HG02938 (cell line): ENCODE measurements at regions not wholly inside any gene's neighbourhood (a gene's known extent, or its start where the extent isn't known, plus 50 kb on each side); places are given as distances from the start of the nearest gene placed in this dataset.
"Not testable (repeated sequence)": the region's sequence is repeated elsewhere in the genome, so short reads cannot be mapped to it uniquely, and the experiment has no call there.

Experiments
- ATAC-seq: cut with Tn5 transposase; IDR thresholded peaks from one replicate; pipeline ENCODE4 v1.9.1; 2021; ENCODE audit warnings: mild to moderate bottlenecking, moderate library complexity; ENCODE audit not compliant: unreplicated experiment

DNA sequence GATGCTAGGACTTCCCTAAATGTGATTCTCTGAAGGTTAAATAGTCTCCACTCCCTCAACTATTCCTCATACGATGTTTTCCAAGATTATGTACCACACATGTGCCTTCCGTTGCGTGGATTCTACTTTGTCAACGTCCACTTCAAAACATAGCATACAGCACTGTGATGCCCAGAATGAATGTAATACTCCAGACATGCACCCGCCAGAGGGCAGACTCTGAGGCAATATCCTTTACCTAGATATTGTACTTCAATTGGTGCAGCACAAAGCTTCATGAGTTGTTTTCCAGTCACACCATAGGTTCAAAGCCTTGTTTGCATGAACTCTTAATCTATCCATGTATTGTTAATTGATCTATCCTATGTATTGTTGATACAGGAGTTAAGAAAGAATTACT, 201.0 kb upstream of the NABP1 start:
- no peak for ATAC-seq

DNA sequence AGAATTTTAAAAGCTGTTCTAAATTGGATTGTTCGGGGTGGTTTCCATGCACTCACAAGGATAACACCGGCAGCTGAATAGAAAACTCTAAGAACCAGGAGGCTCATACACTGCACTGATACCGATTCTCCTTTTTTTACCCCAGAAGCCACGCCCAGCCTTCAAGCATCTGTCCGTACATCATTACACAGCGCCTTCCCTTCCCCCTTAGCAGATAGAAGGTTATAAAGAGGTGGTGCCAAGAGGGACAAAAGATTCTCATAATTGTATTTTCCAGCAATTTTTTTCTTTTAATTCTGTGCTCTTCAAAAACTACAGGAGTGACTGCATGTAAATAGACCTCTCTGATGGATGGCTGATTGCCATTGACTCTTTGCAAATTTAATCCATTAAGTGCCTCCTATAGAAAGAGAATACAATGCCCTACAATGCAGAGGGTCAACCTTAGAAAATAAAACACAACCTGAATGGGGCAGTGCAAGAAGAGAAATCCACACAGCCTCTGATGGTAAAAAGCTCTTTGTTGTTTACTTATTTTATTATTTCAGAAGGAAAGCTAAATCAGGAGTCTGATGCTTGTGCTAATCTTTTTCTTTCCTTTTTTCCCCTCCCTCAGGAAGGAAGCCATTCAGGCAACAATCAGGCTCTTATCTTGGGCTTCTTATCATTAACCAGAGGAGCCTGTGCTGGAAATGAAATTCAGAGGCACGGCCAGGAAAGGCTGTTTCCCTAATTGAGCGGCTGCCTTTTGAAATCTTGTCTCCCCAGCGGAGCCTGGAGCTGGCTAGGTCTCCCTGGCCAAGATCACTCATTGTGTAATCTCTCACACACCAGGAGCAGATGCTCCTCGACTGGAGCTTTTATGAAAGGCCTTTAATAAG, 198.9 kb upstream of the NABP1 start:
- no peak for ATAC-seq

DNA sequence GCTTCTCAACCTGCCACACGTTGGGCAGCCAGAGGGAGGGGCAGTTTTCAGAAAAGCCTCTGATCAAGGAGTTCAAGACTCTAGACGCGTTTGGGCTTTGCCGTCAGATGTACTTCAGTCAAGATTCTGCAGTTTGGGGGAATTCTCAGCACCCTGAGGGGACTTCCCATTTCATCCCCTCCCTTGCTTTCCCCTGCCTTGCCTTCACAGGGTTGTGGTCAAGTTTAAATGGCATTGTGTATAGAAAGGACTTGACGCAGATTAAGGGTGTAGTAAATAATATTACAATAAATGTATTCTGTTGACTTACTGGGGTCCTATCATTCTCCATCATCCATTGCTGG, 198.3 kb upstream of the NABP1 start:
- ATAC-seq: no peak

DNA sequence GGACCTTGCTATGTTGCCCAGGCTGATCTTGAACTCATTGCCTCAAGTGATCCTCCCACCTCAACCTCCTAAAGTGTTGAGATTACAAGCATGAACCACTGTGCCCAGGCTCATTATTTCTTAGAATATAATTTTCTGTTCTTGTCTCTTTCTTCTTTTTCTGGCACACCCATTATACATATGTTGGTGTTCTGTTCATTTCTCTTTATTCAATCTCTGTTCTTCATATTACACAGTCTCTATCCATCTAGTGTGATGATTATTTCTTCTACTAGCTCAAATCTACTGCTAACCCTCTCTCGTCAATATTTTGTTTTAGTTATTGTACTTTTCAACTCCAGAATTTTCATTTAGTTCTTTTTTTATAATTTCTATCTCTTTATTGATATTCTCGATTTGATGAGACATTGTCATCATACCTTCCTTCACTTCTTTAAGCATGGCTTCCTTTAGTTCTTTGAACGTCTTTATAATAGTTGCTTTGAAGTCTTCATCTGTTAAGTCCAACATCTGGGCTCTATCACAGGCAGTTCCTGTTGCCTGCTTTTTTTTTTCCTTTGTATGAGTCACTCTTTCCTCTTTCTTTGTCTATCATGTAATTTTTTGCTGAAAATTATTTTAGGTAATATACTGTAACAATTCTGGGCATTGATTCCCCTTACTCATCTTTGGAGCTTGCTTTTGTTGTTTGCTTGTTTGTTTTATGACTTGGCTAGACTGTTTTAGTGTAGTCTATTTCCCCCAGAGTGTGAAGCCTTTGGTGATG, 196.4 kb upstream of the NABP1 start:
- ATAC-seq: no peak

DNA sequence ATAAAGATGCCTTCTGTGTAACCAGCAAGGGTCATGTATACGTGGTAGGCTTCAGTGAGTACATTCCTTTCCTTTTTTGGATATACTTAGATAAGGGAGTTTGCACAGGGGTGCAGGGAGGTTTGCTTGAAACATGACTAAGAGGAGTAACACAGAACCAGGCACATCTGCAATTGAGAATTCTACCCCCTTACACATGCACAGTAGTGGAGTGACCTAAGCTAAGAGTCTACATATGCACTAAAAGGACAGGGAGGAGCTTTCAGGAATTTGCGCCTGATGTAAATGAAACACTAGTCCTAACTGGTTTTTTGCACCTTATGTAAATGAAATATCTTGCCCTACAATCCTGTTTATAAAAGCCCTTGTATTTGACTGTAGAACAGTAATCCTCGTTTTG, 194.8 kb upstream of the NABP1 start:
- no peak for ATAC-seq

DNA sequence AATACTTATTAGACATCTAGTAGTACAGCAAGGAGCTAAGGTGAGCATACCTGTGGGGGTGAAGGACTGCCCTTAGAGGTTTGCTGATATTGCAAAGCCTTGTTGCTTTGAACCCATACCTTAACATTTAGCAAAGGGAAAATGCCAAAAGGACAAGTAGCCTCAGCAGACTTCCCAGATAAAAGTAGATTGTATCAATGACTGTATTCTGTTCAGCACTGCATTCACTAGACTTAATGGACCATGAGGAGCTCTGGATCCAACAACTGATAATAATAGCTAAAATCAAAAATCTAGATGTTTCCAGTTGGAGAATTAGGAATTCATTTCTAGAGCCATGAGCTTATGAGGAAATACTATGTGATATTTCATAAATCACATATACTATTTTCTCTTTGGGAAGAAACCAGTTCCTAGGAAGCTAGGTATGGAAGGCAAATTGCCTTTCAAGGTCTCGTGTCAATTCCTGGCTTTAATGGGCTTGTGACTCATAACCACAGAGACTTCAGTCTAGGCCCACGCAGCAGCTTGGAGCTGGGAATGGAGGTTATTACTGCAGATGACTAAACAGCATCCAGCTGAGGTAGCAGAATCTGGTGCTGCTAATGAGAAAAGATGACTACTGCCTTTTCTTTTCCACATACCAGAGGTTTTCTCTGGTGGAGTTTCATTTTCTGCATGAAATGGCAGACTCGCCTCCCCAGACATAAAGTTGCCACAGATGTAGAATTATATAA, 191.2 kb upstream of the NABP1 start:
- no peak for ATAC-seq

DNA sequence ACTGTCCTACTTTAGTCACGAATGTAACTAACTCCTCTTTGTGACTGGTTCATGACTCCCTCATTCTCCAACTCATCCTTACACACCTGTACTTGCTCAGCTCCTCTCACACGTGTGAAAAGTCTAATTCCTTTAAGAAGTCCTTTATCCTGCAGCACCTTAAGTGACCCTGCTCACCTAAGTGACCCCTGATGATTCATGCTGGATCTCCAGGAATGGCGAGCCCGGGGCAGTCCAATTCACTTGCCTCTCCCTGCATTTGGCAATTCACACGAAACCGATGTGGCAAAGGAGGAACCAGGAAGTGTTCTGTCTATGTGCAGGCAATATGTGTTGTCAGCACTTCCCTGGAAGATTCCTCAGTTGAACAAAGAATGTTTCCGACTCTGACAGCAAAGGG, 189.8 kb upstream of the NABP1 start:
- ATAC-seq: no peak

DNA sequence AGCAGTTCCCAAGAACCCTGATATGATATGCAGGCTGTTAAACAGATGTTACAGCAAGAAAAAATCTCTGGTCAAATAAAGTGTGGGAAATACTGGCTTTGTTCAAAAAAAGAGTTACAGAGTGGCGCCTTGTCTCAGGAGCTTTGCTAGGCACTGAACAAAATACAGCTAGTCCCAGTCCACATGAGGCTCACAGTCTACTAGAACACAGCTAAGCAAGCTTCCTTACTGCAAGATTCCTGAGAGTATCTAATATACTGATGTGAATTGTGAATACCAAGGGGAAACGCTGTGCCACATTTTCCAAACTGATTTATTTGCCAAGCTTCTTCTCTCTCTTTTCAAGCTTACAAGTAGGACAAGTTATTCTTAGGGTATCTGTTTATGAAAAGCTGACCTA, 188.8 kb upstream of the NABP1 start:
- ATAC-seq: no peak

DNA sequence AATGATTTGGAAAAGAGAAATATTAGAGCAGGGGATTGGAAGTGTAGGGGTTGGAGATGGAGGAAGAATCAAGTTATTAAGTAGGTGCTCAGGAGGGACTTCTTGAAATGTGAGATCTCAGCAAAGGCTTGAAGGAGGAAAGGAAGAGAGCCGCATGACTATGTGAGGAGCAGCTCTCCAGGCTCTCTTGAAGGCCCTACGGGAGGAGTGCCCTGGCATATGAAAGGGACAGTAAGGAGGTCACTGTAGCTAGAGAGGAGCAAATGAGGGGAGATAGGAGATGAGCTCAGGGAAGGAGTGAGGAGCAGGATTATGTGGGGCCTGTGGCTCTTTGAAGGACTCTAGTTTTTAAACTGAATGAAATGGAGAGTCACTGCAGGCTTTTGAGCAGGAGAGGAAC, 181.1 kb upstream of the NABP1 start:
- no peak for ATAC-seq

DNA sequence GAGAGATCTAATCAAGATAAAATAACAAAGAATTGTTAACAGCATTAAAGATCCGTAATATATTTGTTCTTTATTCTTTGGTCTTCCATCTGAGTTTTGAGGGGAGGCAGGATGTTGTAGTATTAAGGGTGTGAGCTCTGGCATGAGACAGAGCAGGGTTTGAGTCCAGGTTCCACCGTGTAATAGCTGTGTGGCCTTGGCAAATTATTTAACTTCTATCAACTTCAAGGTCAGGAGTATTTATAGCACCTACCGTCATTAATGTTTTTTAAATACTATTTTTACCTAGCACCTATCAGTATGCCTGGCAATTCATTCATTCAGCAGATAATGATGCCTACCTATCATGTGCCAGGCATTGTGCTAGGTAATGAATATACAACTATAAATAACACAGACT, 180.1 kb upstream of the NABP1 start:
- ATAC-seq: no peak

DNA sequence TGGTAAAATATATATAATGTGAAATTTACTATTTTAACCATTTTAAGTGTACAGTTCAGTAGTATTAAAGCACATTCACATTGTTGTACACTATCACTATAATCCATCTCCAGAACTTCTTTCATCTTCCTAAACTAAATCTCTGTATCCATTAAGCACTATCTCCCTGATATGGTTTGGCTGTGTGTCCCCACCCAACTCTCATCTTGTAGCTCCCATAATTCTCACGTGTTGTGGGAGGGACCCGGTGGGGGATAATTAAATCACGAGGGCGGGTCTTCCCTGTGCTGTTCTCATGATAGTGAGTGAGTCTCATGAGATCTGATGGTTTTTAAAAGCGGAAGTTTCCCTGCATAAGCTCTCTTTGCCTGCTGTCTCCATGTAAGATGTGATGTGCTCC, 178.9 kb upstream of the NABP1 start:
- ATAC-seq: no peak

DNA sequence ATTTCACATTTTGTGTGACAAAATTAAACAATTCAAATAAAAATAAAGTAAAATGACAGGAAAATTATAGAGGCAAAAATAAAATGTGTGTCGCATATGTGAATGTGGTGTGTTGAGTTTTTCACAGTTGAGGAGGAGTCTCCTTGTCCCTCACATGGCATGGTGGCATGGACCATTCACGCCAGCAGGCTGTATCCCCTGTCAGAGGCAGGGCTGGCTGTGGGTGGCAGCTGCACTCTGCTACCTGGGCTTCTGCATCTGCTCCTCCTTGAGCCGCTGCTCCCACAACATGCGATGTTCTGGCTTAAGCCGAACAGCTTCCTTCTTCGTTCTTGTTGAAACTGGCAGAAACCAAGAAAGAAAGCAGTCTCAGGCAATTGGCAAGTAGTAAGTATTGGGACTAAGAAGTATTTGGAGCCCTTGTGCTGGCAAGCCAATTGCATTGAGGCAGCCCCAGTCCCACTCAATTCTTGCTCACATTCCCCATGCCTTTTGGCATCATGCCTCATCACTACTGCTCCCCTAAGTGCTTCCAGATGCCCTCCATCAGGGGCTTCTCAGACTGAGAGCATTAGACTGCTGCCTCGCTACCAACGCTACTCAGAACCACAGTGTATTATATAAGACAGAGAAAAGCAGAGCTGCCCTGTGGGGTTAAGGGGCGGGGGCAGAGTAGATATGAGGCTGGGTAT, 177.9 kb upstream of the NABP1 start:
- ATAC-seq: no peak

DNA sequence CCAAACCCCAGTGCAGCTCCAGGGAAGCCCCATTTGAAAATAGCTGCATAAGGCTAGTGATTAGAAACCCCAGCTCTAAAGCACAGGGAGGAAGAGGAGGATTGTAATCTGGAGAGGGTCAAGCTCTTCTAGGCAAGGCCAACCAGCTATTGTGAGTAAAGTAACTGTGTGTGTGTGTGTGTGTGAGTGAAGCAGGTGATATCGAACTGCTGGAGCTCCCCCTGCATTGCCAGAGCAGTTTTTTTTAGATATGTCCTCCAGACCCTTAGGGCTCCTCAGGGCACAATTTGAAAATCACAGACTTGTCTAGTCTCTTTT, 177.4 kb upstream of the NABP1 start:
- no peak for ATAC-seq

DNA sequence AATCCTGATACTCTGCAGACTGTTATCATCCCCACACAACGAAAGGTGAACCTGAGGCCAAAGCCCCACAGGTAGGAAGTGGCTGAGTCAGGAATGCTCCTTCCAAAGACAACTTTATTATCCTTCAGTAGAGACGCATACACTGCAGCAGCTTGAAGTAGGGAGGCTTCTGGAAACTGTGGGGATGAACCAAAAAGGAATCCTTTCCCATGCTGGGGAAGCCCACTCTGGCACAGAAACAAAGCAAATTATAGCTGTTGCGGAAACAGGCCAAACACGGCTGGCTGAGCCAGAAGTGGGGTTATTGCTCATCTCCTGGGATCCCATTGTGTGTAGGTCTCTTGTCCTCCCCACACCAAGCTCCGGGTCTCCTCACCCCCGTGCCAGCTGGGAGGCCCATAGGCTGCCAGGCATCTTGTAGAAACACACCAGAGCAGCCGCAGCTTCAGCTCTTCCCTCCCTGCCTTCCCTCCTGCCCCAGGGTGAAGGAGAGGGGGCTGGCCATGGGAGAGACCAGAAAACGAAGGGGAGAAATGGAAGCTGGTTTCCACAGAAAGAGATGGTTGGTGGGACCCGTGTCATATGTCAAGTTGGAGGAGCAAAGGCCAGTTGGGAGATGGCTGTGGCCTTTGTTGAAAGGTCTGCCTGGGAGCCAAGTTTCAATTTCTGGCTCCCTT, 176.9 kb upstream of the NABP1 start:
- no peak for ATAC-seq

DNA sequence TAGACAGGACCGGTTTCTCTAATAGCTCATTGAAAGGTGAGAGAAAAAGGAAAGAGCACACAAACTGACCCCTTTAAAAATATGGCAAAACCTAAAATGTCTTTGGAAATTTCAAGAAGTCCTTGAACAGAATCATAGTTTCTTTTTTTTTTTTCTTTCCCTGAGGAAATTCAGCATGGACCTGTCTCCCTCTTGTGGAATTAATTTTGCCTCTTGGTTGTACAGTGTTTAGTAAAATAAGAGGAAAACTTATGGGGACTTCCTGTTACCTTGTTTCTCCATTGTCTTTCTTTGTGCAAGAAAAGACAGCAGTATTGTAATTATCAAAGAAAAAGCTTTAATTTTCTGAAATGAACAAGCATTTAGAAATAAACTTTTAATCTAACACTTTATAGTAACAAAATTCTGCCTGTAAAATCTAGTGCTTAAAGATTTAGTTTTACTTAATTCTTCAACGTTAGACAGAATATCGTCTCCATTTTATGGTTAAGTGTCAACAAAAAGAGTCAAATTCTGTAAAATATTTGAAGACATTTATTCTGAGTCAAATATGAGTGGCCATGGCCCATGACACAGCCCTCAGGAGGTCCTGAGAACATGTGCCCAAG, 176.3 kb upstream of the NABP1 start:
- ATAC-seq: no peak

DNA sequence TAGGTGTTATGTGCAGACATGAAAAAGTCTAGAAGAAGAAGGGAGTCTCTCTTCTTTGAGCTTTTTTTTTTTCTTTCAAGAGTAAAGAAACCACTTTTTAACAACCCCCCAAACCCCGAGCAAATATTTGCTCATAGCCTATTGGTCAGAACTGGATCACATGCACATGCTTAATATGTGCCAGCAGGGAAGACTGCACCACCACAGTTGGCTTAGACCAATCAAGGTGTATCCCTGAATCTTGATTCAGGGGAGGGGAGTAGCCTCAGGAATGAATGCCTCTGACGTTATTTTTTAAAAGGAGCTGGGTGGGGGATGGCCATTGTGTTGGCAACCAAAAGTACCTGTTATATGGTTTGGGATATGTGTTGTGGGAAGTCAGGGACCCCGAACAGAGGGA, 171.4 kb upstream of the NABP1 start:
- ATAC-seq: no peak

DNA sequence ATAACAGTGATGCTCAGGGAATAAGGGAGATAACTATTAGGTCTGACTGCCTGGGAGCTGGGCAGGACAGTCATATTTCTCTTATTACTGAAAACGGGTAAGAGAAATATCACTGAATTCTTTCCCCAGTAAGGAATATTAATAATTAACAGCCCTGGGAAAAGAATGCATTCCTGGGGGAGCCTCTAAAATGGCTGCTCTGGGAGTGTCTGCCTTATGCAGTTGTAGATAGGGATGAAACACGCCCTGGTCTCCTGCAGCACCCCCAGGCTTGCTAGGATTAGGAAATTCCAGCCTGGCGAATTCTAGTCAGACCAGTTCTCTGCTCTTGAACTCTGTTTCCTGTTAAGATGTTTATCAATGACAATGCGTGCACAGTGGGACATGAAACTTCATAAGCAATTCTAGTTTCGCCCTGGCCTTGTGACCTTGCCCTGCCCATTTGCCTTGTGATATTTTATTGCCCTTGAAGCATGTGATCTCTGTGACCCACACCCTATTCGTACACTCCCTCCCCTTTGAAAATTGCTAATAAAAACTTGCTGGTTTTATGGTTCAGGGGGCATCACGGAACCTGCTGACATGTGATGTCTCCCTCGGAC, 170.6 kb upstream of the NABP1 start:
- not testable (repeated sequence) for ATAC-seq

DNA sequence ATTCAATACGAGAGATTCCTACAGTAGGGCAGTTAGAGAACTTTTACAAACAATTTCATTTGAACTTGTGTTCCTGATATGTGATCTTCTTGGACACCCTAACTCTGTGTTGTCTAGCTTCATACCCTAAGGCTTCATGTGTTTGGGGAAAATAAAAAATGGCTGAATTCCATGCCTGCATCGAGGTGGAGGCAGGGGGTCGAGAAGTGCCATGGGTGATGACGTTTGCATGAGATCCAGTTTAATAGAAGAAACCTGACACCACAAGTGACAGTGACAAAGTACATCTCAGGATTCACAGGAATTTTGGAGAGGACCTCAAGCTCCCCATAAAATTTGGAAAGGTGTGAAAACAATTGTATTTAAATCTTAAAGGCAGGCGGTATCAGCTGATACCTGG, 169.2 kb upstream of the NABP1 start:
- no peak for ATAC-seq

DNA sequence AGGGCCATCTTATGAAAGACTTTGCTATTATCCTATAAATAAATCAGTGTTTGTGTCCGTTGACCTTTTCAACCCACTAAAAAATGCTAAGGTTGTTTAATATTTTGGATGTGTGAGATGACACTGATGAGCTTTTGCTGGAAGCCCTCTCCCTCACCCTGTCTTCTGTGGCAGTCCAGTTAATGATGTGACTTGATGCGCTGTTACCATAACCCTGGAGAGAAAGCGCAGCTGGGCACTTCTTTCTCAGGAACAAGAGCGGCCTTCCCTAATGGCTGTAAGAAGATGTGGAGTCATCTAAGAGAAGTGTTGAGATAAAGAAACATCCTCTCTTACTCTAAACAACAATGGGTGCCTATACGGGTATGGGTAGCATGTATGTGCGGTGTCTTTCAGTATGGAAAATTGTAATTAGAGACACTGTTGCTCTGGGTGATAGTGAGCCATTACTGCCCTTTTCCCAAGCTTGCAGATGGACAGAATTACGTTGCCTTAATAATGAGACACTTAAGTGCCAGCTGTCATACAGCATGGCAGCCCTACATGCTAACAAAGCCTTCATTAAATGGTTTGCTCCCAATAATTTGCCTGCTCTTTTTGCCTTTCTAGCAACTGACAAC, 165.6 kb upstream of the NABP1 start:
- no peak for ATAC-seq

DNA sequence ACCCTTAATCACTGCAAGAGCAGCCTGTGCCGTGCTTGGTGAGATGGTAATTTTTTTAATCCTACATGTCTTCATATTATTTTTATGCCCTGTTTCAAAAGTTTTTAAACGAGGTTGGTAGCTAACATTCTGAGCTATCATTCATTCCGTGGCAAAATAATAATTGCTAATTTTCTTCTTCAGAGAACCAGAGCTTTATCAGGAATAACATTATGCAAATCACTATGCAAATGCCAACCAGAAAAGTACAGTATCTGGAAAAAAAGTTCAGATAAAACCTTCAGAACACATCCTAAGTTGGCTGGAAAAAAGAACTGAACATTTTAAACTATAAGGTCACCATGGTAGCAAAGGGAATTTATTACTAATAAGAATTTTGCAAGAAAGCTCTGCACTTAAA, 165.1 kb upstream of the NABP1 start:
- ATAC-seq: no peak
